T-helper 17 cell (primary cell): ENCODE measurements at regions not wholly inside any gene's neighbourhood (a gene's known extent, or its start where the extent isn't known, plus 50 kb on each side); places are given as distances from the start of the nearest gene placed in this dataset.

Experiments used
- ATAC-seq: fragments of 150-1000 bp; cut with Tn5 transposase; 2 replicates; pipeline ENCODE4 v1.10.0; 2021; ENCODE audit warnings: mild to moderate bottlenecking, moderate library complexity
- DNase-seq, 3 donors: peaks; one replicate each; pipeline versions ENCODE4 v3.0.0 to v3.0.0-alpha.2; 2020 to 2021
- H3K9me3 ChIP-seq: one replicate; pipeline ENCODE4 v1.7.0; 2013; ENCODE audit warnings: low read length, mild to moderate bottlenecking; ENCODE audit not compliant: control insufficient read depth, poor library complexity, severe bottlenecking
- H3K27ac Mint-ChIP-seq: one replicate; pipeline ENCODE4 v1.8.0; 2022; ENCODE audit warnings: mild to moderate bottlenecking, moderate library complexity, mixed read lengths
- H3K27me3 Mint-ChIP-seq: one replicate; pipeline ENCODE4 v1.8.0; 2022; ENCODE audit warnings: mixed read lengths
- H3K36me3 Mint-ChIP-seq: one replicate; pipeline ENCODE4 v1.8.0; 2022; ENCODE audit warnings: low read depth, mixed read lengths
- H3K4me1 Mint-ChIP-seq: one replicate; pipeline ENCODE4 v1.8.0; 2022; ENCODE audit warnings: mild to moderate bottlenecking, mixed read lengths
- H3K4me3 Mint-ChIP-seq: one replicate; pipeline ENCODE4 v1.8.0; 2022; ENCODE audit warnings: mild to moderate bottlenecking, moderate library complexity, mixed read lengths

- DNase-seq (no peak), ATAC-seq (no peak)
- H3K9me3 ChIP-seq: no peaks in the 10 kb centered on the region
- Mint-ChIP-seq H3K4me1 (peaks cover 3% of the 10 kb centered on the region), H3K4me3 (no peak overlapping the region), H3K36me3 (no peaks in the 10 kb centered on the region), H3K27me3 (peaks cover 27% of the 10 kb centered on the region), H3K27ac (no peak overlapping the region)
Measured at GRCh38 chr5:179415291-179416060, 70.2 kb upstream of the ADAMTS2 start.

- peaks cover 3% of the 10 kb centered on the region for H3K4me1 Mint-ChIP-seq
- DNase-seq: no peak
- ATAC-seq: no peak
- H3K27ac Mint-ChIP-seq: no peak overlapping the region
- no peaks in the 10 kb centered on the region for H3K9me3 ChIP-seq
- no peak overlapping the region for H3K4me3 Mint-ChIP-seq
- no peaks in the 10 kb centered on the region for H3K36me3 Mint-ChIP-seq
- peaks cover 27% of the 10 kb centered on the region for H3K27me3 Mint-ChIP-seq
Measured at GRCh38 chr5:179414459-179415261, 69.4 kb upstream of the ADAMTS2 start.

- Mint-ChIP-seq H3K4me3 (no peak overlapping the region), H3K36me3 (no peaks in the 10 kb centered on the region), H3K4me1 (peaks cover 5% of the 10 kb centered on the region), H3K27ac (no peak overlapping the region), H3K27me3 (peaks cover 21% of the 10 kb centered on the region)
- H3K9me3 ChIP-seq: no peaks in the 10 kb centered on the region
- no peak for DNase-seq
- ATAC-seq: no peak
Measured at GRCh38 chr5:179413711-179414458, 68.6 kb upstream of the ADAMTS2 start.

GRCh38 chr5:179413086-179413690, 67.9 kb upstream of the ADAMTS2 start:
- Mint-ChIP-seq H3K27ac (no peak overlapping the region), H3K36me3 (no peaks in the 10 kb centered on the region), H3K4me1 (peaks cover 6% of the 10 kb centered on the region), H3K4me3 (no peak overlapping the region), H3K27me3 (peaks cover 24% of the 10 kb centered on the region)
- DNase-seq (no peak), ATAC-seq (no peak)
- H3K9me3 ChIP-seq: no peaks in the 10 kb centered on the region

GRCh38 chr5:179411161-179411841, 66.0 kb upstream of the ADAMTS2 start:
- H3K9me3 ChIP-seq: no peaks in the 10 kb centered on the region
- no peak for DNase-seq
- no peak overlapping the region for H3K4me3 Mint-ChIP-seq
- no peak for ATAC-seq
- no peaks in the 10 kb centered on the region for H3K36me3 Mint-ChIP-seq
- peaks cover 3% of the 10 kb centered on the region for H3K4me1 Mint-ChIP-seq
- H3K27ac Mint-ChIP-seq: no peak overlapping the region
- H3K27me3 Mint-ChIP-seq: peaks cover 26% of the 10 kb centered on the region

- DNase-seq (no peak), ATAC-seq (no peak)
- no peak overlapping the region for H3K27ac Mint-ChIP-seq
- no peak overlapping the region for H3K4me3 Mint-ChIP-seq
- H3K4me1 Mint-ChIP-seq: peaks cover 3% of the 10 kb centered on the region
- no peaks in the 10 kb centered on the region for H3K9me3 ChIP-seq
- H3K27me3 Mint-ChIP-seq: peaks cover 19% of the 10 kb centered on the region
- no peaks in the 10 kb centered on the region for H3K36me3 Mint-ChIP-seq
Measured at GRCh38 chr5:179410291-179411160, 65.3 kb upstream of the ADAMTS2 start.

- Mint-ChIP-seq H3K27ac (no peak overlapping the region), H3K4me3 (no peak overlapping the region), H3K36me3 (no peaks in the 10 kb centered on the region), H3K27me3 (peaks cover 19% of the 10 kb centered on the region), H3K4me1 (peaks cover 3% of the 10 kb centered on the region)
- H3K9me3 ChIP-seq: no peaks in the 10 kb centered on the region
- ATAC-seq (no peak), DNase-seq (no peak)
Measured at GRCh38 chr5:179409806-179410205, 64.5 kb upstream of the ADAMTS2 start.

- Mint-ChIP-seq H3K4me3 (no peak overlapping the region), H3K4me1 (peaks cover 3% of the 10 kb centered on the region)
Measured at GRCh38 chr5:179408611-179409010, 63.4 kb upstream of the ADAMTS2 start.

GRCh38 chr5:179407191-179408175, 62.2 kb upstream of the ADAMTS2 start:
- peaks cover 3% of the 10 kb centered on the region for H3K36me3 Mint-ChIP-seq
- H3K9me3 ChIP-seq: no peaks in the 10 kb centered on the region
- ATAC-seq: no peak
- peaks cover 3% of the 10 kb centered on the region for H3K4me1 Mint-ChIP-seq
- H3K4me3 Mint-ChIP-seq: no peak overlapping the region
- no peak for DNase-seq
- H3K27ac Mint-ChIP-seq: no peak overlapping the region
- peaks cover 19% of the 10 kb centered on the region for H3K27me3 Mint-ChIP-seq

More at GRCh38 chr5:179408611-179409010, 63.4 kb upstream of the ADAMTS2 start:
- no peaks in the 10 kb centered on the region for H3K9me3 ChIP-seq
- H3K27me3 Mint-ChIP-seq: peaks cover 19% of the 10 kb centered on the region
- H3K36me3 Mint-ChIP-seq: no peaks in the 10 kb centered on the region
- DNase-seq (no peak), ATAC-seq (no peak)
- H3K27ac Mint-ChIP-seq: no peak overlapping the region

GRCh38 chr5:179406031-179406961, 61.0 kb upstream of the ADAMTS2 start:
- ATAC-seq (no peak), DNase-seq (no peak)
- Mint-ChIP-seq H3K36me3 (peaks cover 3% of the 10 kb centered on the region), H3K4me1 (peaks cover 3% of the 10 kb centered on the region), H3K4me3 (peak overlapping the region; percentile 15), H3K27ac (no peak overlapping the region), H3K27me3 (peaks cover 19% of the 10 kb centered on the region)
- H3K9me3 ChIP-seq: no peaks in the 10 kb centered on the region
